LoVo (cell line): ENCODE measurements at regions not wholly inside any gene's neighbourhood (a gene's known extent, or its start where the extent isn't known, plus 50 kb on each side); places are given as distances from the start of the nearest gene placed in this dataset.
"Not testable (repeated sequence)": the region's sequence is repeated elsewhere in the genome, so short reads cannot be mapped to it uniquely, and the experiment has no call there.

Source experiments
- DNase-seq: peaks from one replicate; pipeline ENCODE4 v3.0.0-alpha.2; 2016; ENCODE audit warnings: low spot score

- no peak for DNase-seq
Measured at GRCh38 chr10:3264161-3264761, 91.7 kb upstream of the PITRM1 start.

GRCh38 chr10:3263747-3264146 is 91.2 kb upstream of the PITRM1 start:
- no peak for DNase-seq

GRCh38 chr10:3263082-3263481 is 90.5 kb upstream of the PITRM1 start:
- no peak for DNase-seq

GRCh38 chr10:3261921-3262320 is 89.3 kb upstream of the PITRM1 start:
- no peak for DNase-seq

DNA sequence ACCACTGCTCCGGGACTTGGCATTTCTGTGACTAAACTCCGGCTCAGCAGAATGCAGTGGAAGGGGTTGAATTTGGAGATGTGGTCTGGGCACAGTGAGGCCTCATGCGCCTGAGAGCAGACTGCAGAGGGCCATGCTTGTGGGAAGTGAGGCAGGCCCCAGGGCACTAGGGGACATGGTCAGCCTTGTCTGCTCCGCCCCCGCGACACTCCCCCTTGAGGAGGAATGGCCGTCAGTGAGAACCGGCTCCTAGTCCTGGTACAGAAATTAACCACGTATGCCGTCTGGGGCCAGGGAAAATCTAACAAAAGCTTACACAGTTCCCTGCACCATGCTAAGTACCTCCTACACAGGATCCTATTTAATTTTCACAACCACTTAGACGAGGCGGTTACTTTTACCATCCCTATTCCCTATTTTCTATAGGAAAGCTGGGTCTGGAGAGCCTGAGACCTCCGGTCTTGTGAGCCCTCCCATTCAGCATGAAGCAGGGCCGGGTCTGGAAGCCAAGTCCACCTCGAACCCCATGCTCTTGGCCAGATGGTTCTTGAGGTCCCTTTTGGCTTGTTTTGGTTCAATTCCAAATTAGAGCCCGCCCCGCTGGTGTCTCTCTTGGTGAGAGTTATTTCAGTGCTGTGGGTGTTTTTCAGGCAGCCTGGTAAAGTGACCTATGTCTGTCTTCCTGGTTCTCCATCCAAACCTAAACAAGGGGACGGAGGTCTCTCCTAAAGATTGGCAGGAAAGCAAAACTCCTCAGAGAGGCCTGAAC is 87.7 kb upstream of the PITRM1 start:
- no peak for DNase-seq

DNA sequence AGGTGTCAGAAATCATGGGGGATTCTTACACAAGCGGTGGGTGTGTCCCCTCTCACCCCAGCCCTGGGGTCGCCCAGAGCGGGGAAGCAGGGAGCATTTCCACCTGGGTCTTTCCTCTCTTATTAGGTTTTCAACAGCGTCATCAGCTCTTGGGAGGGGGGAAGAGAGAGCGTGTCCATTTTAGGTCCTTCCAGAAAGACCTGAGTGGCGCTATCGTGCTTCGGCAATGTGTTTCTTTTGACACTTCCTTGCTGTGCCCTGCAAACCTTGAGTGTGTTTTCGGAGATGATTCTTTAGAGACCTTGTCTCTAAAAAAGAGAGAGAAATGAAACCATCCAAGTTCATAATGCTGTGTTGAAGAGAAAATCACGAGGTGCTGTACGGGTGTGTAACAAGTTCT is 86.9 kb upstream of the PITRM1 start:
- no peak for DNase-seq

GRCh38 chr10:3258394-3258793 is 85.8 kb upstream of the PITRM1 start:
- no peak for DNase-seq

DNA sequence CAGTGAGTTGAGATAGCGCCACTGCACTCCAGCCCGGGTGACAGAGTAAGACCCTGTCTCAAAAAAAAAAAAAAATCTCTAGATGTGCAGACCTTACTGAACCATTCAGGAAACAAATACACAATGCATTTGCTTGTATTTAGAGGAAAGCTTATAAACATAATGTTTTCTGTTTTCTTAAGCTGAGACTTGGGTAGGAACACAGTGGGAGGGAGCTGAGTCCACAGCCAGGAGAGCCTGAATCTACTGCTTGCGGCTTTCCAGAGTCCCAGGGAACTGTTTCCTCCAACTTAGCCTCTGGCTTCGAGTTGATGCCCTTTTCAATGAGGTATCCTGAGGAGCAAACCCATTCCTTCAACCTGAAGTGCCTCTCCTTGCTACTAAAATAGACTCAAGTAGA is 83.0 kb upstream of the PITRM1 start:
- DNase-seq, result no peak

DNA sequence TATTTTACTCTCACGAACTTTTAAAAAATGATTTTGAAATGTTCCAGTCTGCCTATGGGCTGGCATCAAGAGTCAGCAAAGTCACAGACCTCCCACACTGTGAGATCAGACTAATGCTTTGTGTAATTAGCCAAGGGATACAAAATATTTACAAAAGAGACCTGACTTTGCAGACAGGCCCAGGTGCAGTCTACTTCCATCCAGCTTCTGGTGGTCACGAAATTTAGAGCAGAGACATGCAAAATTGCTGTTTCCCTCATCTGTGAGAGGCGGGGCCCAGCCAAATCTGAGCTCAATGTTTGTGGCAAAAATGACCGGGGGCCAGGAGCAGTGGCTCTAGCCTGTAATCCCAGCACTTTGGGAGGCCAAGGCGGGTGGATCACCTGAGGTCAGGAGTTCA is 82.5 kb upstream of the PITRM1 start:
- DNase-seq, result no peak

GRCh38 chr10:3253974-3254373 is 81.4 kb upstream of the PITRM1 start:
- DNase-seq, result not testable (repeated sequence)

DNA sequence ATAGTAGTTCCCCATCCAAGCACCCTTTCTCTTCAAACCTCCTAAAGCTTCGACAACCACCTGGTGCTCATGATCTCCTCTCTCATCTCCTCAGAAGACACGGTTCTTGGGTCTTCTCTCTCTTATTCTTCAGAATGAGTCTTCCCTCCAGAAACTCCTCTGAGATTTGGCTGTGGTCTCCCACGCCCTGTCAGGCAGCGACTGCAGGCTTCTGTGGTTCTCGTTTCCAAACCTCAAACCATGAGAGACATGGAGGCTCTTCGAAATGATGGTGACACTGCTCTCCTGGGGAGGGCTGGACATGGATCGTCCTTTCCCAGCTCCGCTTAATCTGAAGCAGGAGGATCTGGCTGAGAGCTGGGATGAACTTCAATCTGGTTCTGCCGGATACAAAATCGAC is 78.6 kb upstream of the PITRM1 start:
- DNase-seq, result no peak

DNA sequence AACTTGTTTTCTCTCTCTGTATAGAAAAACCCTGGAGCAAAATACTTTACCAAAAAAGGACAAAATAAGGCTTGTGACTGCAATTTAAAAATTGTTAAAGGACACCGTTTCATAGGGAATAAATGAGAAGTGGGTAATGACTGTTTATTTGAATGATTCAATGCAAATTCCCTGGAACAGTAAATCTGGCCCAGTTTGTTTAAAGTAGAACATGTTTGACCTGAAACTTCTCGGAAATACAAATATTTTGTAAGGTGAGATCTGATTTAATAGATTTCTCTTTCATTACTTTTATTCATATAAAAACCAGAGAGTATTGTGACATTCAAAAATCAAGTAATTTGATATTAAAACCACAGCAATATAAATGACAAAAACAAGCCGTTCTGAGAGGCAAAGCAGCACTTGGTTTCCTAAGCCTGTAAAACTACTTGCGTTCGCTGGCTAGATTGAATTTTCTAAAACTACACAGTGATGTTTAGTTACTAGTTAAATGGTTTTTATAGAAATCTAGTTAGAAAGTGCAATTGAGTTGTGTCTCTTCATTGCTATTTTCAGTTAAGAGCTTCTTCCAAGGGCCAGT is 76.8 kb upstream of the PITRM1 start:
- DNase-seq, result no peak

GRCh38 chr10:3248526-3249306 is 76.1 kb upstream of the PITRM1 start:
- DNase-seq, result peak; percentile 50

DNA sequence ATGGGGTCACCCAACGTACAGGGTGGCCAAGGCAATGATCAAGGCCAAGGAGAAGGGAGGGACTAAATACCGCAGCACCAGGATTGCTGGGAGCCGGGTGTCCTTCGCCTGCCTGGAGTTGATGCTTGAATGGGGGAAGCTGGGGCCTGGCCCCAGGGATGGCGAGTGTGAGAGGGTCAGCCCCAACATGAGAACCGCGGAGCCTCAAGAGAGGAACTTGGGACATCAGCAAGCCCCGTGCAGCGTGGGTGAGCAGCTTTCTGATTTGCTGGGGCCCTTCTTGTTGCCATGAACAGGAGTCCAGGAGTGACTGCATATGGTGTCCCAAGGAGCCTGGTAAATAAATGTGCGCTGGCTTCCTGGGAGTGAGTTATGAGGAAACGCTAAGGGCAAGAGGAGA is 72.8 kb upstream of the PITRM1 start:
- no peak for DNase-seq

DNA sequence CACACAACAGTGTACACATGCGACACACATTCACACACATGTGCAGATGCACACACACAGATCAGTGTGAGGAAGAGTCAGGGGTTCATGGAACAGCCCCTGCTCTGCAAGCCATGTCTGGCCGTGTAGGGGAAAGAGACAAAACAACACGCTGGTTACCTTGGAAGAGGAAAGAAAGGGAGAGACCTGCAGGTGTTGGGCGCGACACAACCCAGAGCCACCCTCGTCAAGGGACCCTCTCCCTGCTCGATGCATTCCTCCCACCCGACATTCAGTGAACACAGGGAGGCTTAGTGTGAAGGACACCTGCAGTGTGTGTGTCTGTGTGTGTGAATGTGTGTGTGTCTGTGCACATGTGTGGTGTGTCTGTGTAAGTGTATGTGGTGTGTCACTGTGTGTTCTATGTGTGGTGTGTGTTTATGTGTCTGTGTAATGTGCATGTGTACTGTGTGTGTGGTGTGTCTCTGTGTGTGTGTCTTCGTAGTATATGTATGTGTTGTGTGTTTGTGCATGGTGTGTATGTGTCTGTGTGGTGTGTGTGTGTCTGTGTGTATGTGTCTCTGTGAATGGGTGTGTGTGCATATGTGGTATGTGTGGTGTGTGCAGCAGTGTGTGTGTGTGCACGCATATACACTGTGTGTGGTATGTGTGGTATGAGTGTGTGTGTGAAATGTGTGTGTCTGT is 69.5 kb upstream of the PITRM1 start:
- no peak for DNase-seq

- DNase-seq, result no peak
Measured at GRCh38 chr10:3241274-3241921, 68.8 kb upstream of the PITRM1 start.

- no peak for DNase-seq
Measured at GRCh38 chr10:3239920-3240894, 67.6 kb upstream of the PITRM1 start.

- peak; percentile 70 for DNase-seq
Measured at GRCh38 chr10:3239066-3239919, 66.7 kb upstream of the PITRM1 start.

DNA sequence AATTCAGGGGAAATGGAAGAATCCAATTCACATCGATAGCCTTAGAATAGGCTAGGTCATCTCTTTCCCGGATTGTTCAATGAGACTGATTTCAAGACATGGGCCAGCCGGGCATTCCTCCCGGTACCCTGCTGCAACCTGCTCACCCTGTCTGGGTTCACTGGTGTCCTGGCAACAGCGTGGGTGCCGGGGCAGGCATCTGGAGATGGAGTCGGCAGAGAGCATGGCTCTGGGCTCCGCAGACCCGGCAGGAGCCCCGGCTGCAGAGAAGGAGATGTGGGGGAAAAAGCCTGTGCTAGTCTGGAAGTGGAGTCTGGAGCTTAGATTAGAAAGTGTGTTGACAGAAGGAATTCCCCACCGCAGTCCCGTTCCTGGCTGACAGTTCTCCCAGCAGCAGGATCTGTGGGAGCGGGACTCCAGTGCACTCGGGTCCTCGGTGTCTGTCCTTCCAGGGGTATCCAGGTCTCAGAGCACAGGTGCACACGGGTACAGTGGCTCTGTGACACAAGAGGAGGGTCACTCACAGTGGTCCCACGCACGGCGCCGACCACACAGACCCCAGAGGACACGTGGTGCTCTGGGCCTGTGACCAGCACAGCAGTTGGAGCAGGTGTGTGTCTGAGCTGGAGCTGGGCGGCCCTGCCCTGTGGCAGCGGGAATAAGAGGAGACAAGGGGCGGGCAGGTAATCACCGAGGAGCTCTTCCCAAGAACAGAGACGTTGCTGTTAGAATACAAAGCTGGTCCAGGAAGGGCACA is 65.7 kb upstream of the PITRM1 start:
- no peak for DNase-seq
